Osteoblast (primary cell): ENCODE measurements at regions not wholly inside any gene's neighbourhood (a gene's known extent, or its start where the extent isn't known, plus 50 kb on each side); places are given as distances from the start of the nearest gene placed in this dataset.

Experiments used
- DNase-seq: peaks from one replicate; pipeline ENCODE4 v3.0.0; 2011; ENCODE audit warnings: low spot score, mixed read lengths; ENCODE audit not compliant: insufficient read length; ENCODE audit errors: missing footprints
- H2AFZ ChIP-seq: 2 replicates; pipeline ENCODE4 v1.6.0; 2011; ENCODE audit warnings: mild to moderate bottlenecking, low read length
- H3K27ac ChIP-seq: 2 replicates; pipeline ENCODE4 v1.5.1; 2011; ENCODE audit warnings: mild to moderate bottlenecking, low read depth, low read length, moderate library complexity
- H3K27me3 ChIP-seq: 2 replicates; pipeline ENCODE4 v1.6.0; 2012; ENCODE audit warnings: mild to moderate bottlenecking, control low read depth, inconsistent platforms, low read length, moderate library complexity; ENCODE audit not compliant: insufficient read depth
- H3K36me3 ChIP-seq: 2 replicates; pipeline ENCODE4 v1.5.1; 2011; ENCODE audit warnings: mild to moderate bottlenecking, low read length, control low read depth, moderate library complexity; ENCODE audit not compliant: insufficient read depth
- H3K4me1 ChIP-seq: 2 replicates; pipeline ENCODE4 v1.5.1; 2011; ENCODE audit warnings: mild to moderate bottlenecking, low read length, control low read depth, moderate library complexity; ENCODE audit not compliant: insufficient read depth
- H3K4me2 ChIP-seq: 2 replicates; pipeline ENCODE4 v1.6.0; 2011; ENCODE audit warnings: mild to moderate bottlenecking, low read length; ENCODE audit not compliant: insufficient read depth
- H3K4me3 ChIP-seq: fragments of 200-600 bp; sonication (generic); 3 replicates; pipeline ENCODE4 v1.5.1; 2012; ENCODE audit warnings: mild to moderate bottlenecking, low read length, inconsistent platforms; ENCODE audit not compliant: insufficient read depth
- H3K79me2 ChIP-seq: 2 replicates; pipeline ENCODE4 v1.6.0; 2012; ENCODE audit warnings: mild to moderate bottlenecking, low read length, control low read depth, inconsistent platforms; ENCODE audit not compliant: insufficient read depth
- H3K9me3 ChIP-seq: 2 replicates; pipeline ENCODE4 v1.5.1; 2011; ENCODE audit warnings: low read depth, low read length, control low read depth
- H4K20me1 ChIP-seq: 2 replicates; pipeline ENCODE4 v1.6.0; 2012; ENCODE audit warnings: mild to moderate bottlenecking, low read length, control low read depth; ENCODE audit not compliant: insufficient read depth
- TF ChIP-seq, protein P1 (sequence below): IDR thresholded peaks from 2 replicates; pipeline ENCODE4 v1.5.1; 2011; ENCODE audit warnings: mild to moderate bottlenecking, low read depth, low read length, moderate library complexity; ENCODE audit errors: extremely low read depth

DNA sequence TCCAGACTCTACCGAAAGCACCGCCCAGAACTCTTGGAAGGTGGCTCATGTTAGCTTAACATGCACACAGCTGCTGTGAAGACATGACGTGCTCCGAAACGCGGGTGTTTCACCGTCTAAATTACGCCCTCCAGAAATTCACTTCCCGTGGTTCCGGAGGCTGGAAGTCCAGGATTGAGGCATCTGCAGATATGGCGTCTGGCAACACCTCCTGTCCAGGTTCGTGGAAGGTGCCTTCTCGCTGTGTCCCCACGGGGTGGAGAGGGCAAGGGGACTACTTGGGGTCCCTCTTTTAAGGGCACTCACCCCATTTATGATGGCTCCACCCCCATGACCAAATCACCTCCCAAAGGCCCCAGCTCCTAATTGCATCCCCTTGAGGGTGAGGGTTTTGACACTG, 348.0 kb upstream of the IRX2 start:
- Histone ChIP-seq H2AFZ (no peak overlapping the region), H3K4me2 (no peak overlapping the region), H3K79me2 (no peaks in the 10 kb centered on the region), H3K4me1 (no peaks in the 10 kb centered on the region), H4K20me1 (no peaks in the 10 kb centered on the region), H3K27me3 (no peaks in the 10 kb centered on the region), H3K36me3 (no peaks in the 10 kb centered on the region), H3K27ac (no peak overlapping the region), H3K9me3 (no peaks in the 10 kb centered on the region), H3K4me3 (no peak overlapping the region)
- no peak for DNase-seq
- TF ChIP-seq, protein P1, sequence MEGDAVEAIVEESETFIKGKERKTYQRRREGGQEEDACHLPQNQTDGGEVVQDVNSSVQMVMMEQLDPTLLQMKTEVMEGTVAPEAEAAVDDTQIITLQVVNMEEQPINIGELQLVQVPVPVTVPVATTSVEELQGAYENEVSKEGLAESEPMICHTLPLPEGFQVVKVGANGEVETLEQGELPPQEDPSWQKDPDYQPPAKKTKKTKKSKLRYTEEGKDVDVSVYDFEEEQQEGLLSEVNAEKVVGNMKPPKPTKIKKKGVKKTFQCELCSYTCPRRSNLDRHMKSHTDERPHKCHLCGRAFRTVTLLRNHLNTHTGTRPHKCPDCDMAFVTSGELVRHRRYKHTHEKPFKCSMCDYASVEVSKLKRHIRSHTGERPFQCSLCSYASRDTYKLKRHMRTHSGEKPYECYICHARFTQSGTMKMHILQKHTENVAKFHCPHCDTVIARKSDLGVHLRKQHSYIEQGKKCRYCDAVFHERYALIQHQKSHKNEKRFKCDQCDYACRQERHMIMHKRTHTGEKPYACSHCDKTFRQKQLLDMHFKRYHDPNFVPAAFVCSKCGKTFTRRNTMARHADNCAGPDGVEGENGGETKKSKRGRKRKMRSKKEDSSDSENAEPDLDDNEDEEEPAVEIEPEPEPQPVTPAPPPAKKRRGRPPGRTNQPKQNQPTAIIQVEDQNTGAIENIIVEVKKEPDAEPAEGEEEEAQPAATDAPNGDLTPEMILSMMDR: no peak

DNA sequence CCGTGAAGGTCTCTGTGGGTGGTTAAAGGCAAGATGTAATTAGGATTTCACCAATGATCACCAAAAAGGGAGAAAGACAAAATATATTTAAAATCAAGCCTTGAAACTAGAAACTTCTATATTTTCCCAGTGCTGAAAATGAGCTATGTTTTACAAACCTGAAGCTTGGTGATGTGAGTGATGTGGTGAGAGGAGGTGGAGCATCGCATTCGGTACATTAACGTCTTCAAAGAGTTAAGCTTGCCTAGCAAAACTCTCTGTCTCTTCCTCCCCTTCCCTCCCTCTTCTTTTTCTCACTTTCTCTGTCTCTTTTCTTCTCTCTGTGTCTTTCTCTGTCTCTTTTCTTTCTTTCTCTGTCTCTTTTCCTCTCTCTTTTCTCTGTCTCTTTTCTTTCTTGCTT, 347.3 kb upstream of the IRX2 start:
- Histone ChIP-seq H3K4me1 (no peaks in the 10 kb centered on the region), H4K20me1 (no peaks in the 10 kb centered on the region), H3K4me3 (no peak overlapping the region), H3K27ac (no peak overlapping the region), H3K79me2 (no peaks in the 10 kb centered on the region), H3K4me2 (no peak overlapping the region), H2AFZ (no peak overlapping the region), H3K9me3 (no peaks in the 10 kb centered on the region), H3K36me3 (no peaks in the 10 kb centered on the region), H3K27me3 (no peaks in the 10 kb centered on the region)
- DNase-seq: no peak
- TF ChIP-seq, protein P1: no peak

DNA sequence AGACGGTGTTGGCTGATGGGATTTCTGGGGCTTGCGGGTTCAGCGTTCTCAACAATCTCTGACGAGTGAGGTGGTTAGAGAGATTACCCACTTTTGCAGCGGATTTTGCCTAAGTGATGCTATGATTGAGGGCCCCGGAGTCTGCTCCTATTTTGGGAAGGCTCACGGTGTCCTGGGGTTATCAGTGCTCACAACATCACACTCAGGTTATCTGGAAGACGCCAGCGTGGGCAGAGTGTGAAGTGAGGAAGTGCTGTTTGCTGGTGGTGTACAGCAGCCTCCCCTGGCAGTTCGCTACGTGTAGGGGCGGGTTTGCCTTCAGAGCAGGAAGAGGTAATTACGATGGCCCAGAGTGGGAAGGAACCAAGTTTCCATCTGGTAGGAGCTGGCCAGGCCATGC, 341.2 kb upstream of the IRX2 start:
- Histone ChIP-seq H3K4me3 (no peak overlapping the region), H2AFZ (no peak overlapping the region), H3K27ac (no peak overlapping the region), H3K27me3 (no peaks in the 10 kb centered on the region), H3K4me1 (no peaks in the 10 kb centered on the region), H3K9me3 (no peaks in the 10 kb centered on the region), H3K36me3 (no peaks in the 10 kb centered on the region), H3K79me2 (no peaks in the 10 kb centered on the region), H3K4me2 (no peak overlapping the region), H4K20me1 (no peaks in the 10 kb centered on the region)
- TF ChIP-seq, protein P1: no peak
- no peak for DNase-seq

DNA sequence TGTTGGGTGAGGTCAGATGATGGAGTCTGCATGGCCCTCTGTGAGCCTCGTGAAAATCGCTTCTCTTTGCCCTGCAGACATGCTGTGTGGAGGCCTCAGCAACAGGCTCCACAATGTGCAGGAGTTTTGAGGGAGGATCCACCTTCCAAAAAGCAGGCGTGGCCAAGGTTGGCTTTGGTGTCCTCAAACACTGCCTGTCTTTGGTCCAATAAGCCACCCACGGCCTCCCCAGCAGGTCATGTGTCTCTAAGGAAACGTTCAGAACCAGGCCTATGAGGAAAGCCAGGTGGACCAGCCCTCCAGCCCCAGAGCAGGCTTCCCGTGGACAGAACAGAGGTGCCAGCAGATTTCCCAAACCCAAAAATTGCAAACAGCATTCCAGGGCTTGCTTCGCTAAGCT, 340.7 kb upstream of the IRX2 start:
- no peaks in the 10 kb centered on the region for H3K27me3 ChIP-seq
- TF ChIP-seq, protein P1: no peak
- no peak overlapping the region for H3K4me2 ChIP-seq
- H3K4me1 ChIP-seq: no peaks in the 10 kb centered on the region
- H3K9me3 ChIP-seq: no peaks in the 10 kb centered on the region
- H3K79me2 ChIP-seq: no peaks in the 10 kb centered on the region
- H3K4me3 ChIP-seq: no peak overlapping the region
- no peaks in the 10 kb centered on the region for H4K20me1 ChIP-seq
- no peaks in the 10 kb centered on the region for H3K36me3 ChIP-seq
- no peak for DNase-seq
- no peak overlapping the region for H3K27ac ChIP-seq
- H2AFZ ChIP-seq: no peak overlapping the region
